Nephron (organoid): ENCODE measurements at regions not wholly inside any gene's neighbourhood (a gene's known extent, or its start where the extent isn't known, plus 50 kb on each side); places are given as distances from the start of the nearest gene placed in this dataset.

ENCODE experiments used
- H3K27ac Mint-ChIP-seq, 3 experiments: 2 replicates each; pipeline ENCODE4 v1.8.0; 2020; ENCODE audit warnings: mixed read lengths in 3 of 3, mild to moderate bottlenecking in 2 of 3, moderate library complexity in 1 of 3
- H3K27me3 Mint-ChIP-seq: 2 replicates; pipeline ENCODE4 v1.8.0; 2021; ENCODE audit warnings: low read depth, mild to moderate bottlenecking, moderate library complexity, mixed read lengths
- H3K36me3 Mint-ChIP-seq: 2 replicates; pipeline ENCODE4 v1.8.0; 2020; ENCODE audit warnings: low read depth, mixed read lengths
- H3K4me1 Mint-ChIP-seq: 2 replicates; pipeline ENCODE4 v1.8.0; 2020; ENCODE audit warnings: mixed read lengths
- H3K4me3 Mint-ChIP-seq, 3 experiments: 2 replicates each; pipeline ENCODE4 v1.8.0; 2020; ENCODE audit warnings: mild to moderate bottlenecking in 3 of 3, mixed read lengths in 3 of 3, moderate library complexity in 2 of 3
- H3K9me3 Mint-ChIP-seq: 2 replicates; pipeline ENCODE4 v1.8.0; 2020; ENCODE audit warnings: mixed read lengths
- TF ChIP-seq, protein P1 (sequence below), 3 experiments: fragments of 200-600 bp; sonication (generic); IDR thresholded peaks; one replicate each; pipeline ENCODE4 v1.5.0; 2021; ENCODE audit warnings: antibody characterized with exemption in 3 of 3; ENCODE audit not compliant: unreplicated experiment in 3 of 3

DNA sequence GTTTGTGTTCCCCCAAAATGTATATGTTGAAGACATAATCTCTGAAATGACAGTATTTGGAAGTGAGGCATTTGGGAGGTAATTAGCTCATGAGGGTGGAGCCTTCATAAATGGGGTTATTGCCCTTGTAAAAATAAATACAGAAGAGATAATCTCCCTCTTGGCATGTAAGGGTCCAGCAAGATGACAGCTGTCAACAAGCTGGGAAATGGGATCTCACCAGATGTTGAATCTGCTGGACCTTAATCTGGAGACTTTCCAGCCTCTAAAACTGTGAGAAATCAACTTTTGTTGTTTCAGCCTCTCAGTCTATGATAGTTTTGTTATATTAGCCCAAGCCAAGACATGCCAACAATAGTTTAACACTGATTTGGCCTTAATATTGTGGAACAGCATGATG, 438.2 kb upstream of the PCDH7 start:
- H3K27me3 Mint-ChIP-seq = no peaks in the 10 kb centered on the region
- TF ChIP-seq, protein P1, sequence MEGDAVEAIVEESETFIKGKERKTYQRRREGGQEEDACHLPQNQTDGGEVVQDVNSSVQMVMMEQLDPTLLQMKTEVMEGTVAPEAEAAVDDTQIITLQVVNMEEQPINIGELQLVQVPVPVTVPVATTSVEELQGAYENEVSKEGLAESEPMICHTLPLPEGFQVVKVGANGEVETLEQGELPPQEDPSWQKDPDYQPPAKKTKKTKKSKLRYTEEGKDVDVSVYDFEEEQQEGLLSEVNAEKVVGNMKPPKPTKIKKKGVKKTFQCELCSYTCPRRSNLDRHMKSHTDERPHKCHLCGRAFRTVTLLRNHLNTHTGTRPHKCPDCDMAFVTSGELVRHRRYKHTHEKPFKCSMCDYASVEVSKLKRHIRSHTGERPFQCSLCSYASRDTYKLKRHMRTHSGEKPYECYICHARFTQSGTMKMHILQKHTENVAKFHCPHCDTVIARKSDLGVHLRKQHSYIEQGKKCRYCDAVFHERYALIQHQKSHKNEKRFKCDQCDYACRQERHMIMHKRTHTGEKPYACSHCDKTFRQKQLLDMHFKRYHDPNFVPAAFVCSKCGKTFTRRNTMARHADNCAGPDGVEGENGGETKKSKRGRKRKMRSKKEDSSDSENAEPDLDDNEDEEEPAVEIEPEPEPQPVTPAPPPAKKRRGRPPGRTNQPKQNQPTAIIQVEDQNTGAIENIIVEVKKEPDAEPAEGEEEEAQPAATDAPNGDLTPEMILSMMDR (IDR thresholded peaks at IDR 0.05; ENCODE audit: unreplicated experiment in 3 of 3) = no peak
- no peak overlapping the region for H3K27ac Mint-ChIP-seq
- no peaks in the 10 kb centered on the region for H3K4me1 Mint-ChIP-seq
- H3K36me3 Mint-ChIP-seq = no peaks in the 10 kb centered on the region
- H3K9me3 Mint-ChIP-seq = no peaks in the 10 kb centered on the region
- H3K4me3 Mint-ChIP-seq = no peak overlapping the region

DNA sequence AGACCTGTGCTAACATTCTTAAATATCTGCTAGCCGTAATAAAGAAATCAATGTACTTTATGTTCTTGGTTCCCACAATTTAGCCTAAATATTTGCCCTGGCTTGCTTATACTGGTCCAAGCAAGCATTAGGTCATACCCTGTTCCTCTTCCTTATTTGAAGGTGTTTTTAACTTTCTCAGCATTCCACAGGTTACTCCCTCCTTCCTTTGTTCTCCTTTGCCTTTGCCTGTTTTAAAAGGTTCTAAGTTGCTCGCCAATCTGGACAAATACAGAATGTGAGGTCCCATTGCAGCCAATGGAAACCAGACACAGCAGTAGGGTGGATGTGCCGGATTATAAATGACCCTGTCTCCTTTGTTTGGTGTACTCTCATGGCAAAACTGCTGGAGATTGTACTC, 436.8 kb upstream of the PCDH7 start:
- H3K36me3 Mint-ChIP-seq = no peaks in the 10 kb centered on the region

GRCh38 chr4:30294295-30294694, 425.9 kb upstream of the PCDH7 start:
- H3K27me3 Mint-ChIP-seq = no peaks in the 10 kb centered on the region
- no peaks in the 10 kb centered on the region for H3K4me1 Mint-ChIP-seq
- TF ChIP-seq, protein P1 (IDR thresholded peaks at IDR 0.05; ENCODE audit: unreplicated experiment in 3 of 3) = no peak
- no peaks in the 10 kb centered on the region for H3K36me3 Mint-ChIP-seq
- H3K4me3 Mint-ChIP-seq = no peak overlapping the region
- no peak overlapping the region for H3K27ac Mint-ChIP-seq
- H3K9me3 Mint-ChIP-seq = no peaks in the 10 kb centered on the region

More for the DNA sequence above, 436.8 kb upstream of the PCDH7 start:
- Mint-ChIP-seq H3K27me3 (no peaks in the 10 kb centered on the region), H3K9me3 (no peaks in the 10 kb centered on the region), H3K27ac (no peak overlapping the region), H3K4me3 (no peak overlapping the region), H3K4me1 (no peaks in the 10 kb centered on the region)
- TF ChIP-seq, protein P1 (IDR thresholded peaks at IDR 0.05; ENCODE audit: unreplicated experiment in 3 of 3) = no peak

DNA sequence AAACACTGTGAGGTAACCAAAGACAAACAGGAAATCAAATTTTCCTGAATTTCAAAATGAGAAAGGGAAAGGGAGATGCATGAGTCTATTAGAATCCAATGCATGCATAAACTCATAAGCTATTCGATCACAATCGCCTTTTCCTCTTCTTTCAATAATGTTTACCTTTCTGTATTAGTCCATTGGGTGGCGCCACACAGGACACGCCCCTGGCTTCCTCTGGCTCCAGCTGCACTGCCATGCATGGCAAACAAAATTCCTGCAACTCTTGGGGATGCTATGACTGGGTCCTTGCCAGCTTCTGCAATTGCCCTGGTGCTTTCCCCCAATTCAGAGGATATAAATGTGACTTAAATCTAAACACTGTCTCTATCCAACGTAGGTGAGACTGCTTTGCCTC, 424.5 kb upstream of the PCDH7 start:
- Mint-ChIP-seq H3K27me3 (no peaks in the 10 kb centered on the region), H3K27ac (no peak overlapping the region), H3K9me3 (no peaks in the 10 kb centered on the region), H3K4me3 (no peak overlapping the region), H3K4me1 (no peaks in the 10 kb centered on the region), H3K36me3 (no peaks in the 10 kb centered on the region)
- TF ChIP-seq, protein P1 (IDR thresholded peaks at IDR 0.05; ENCODE audit: unreplicated experiment in 3 of 3) = no peak

- Mint-ChIP-seq H3K27me3 (no peaks in the 10 kb centered on the region), H3K36me3 (no peaks in the 10 kb centered on the region), H3K4me3 (no peak overlapping the region), H3K27ac (no peak overlapping the region), H3K9me3 (no peaks in the 10 kb centered on the region), H3K4me1 (no peaks in the 10 kb centered on the region)
- TF ChIP-seq, protein P1 (IDR thresholded peaks at IDR 0.05; ENCODE audit: unreplicated experiment in 3 of 3) = no peak
Observed at GRCh38 chr4:30314001-30314400, 406.2 kb upstream of the PCDH7 start.

DNA sequence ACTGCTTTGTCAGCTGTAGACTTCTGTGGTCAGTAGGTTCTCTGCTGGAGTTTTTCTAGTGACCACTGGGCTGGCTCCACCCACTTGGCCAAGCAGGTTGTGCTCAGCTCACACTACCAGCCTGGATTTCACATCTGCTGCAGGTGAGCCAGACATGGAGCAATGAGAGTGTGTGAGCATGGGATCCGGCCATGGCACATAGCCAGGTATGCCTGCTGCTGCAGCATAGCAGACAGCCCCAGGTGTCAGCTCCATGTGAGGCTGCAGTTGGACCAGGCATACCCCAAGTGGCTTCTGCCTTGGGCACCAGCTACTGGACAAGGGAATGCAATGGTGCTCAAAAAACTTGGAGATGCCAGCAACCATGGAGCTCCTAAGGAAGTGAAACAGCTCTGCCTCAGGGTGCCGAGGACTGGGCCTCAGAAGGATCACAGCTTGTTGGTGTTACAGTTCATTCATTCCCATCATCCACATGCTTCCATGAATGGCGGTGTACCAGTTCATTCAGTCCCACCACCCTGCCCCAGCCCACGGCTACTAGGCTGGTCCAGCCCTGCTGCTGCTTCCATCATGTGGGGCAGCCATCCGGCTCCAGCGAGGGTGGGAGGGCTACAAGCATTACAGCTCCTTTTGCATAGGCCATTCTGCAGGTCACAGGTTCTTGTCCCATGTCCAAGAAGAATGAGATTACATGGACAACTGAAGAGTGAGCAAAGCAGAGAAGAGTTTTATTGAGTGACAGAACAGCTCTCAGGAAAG, 389.1 kb upstream of the PCDH7 start:
- TF ChIP-seq, protein P1 (IDR thresholded peaks at IDR 0.05; ENCODE audit: unreplicated experiment in 3 of 3) = no peak
- peaks cover 2% of the 10 kb centered on the region for H3K9me3 Mint-ChIP-seq
- no peaks in the 10 kb centered on the region for H3K27me3 Mint-ChIP-seq
- no peak overlapping the region for H3K4me3 Mint-ChIP-seq
- no peak overlapping the region for H3K27ac Mint-ChIP-seq
- no peaks in the 10 kb centered on the region for H3K4me1 Mint-ChIP-seq
- H3K36me3 Mint-ChIP-seq = no peaks in the 10 kb centered on the region
